WTC11 (cell line): ENCODE measurements at regions not wholly inside any gene's neighbourhood (a gene's known extent, or its start where the extent isn't known, plus 50 kb on each side); places are given as distances from the start of the nearest gene placed in this dataset.

Experiments used
- ATAC-seq: fragments of 200-7000 bp; cut with Tn5 transposase; 2 replicates; pipeline ENCODE4 v1.10.0; 2021; ENCODE audit warnings: mild to moderate bottlenecking, moderate library complexity
- CTCF ChIA-PET: fragments of 300-600 bp; sonication (Branson Sonifier 250); formaldehyde crosslinking; loops from one replicate; lab custom pipeline; 2021; ENCODE audit warnings: antibody characterized with exemption; lab: Charles Lee
- POLR2A ChIA-PET: fragments of 350-600 bp; sonication (Branson Sonifier 250); formaldehyde crosslinking; loops from one replicate; lab custom pipeline; 2021; ENCODE audit warnings: antibody characterized with exemption; lab: Charles Lee
- DNase-seq: peaks from one replicate; pipeline ENCODE4 v3.0.0; 2021; ENCODE audit warnings: low spot score
- H3K27ac Mint-ChIP-seq: 2 replicates; pipeline ENCODE4 v1.8.0; 2021; ENCODE audit warnings: mixed read lengths
- H3K27me3 Mint-ChIP-seq: 2 replicates; pipeline ENCODE4 v1.8.0; 2021; ENCODE audit warnings: low read depth, mild to moderate bottlenecking, moderate library complexity, mixed read lengths
- H3K36me3 Mint-ChIP-seq: 2 replicates; pipeline ENCODE4 v1.8.0; 2021; ENCODE audit warnings: mixed read lengths
- H3K4me1 Mint-ChIP-seq: 2 replicates; pipeline ENCODE4 v1.8.0; 2022; ENCODE audit warnings: mixed read lengths
- H3K4me3 Mint-ChIP-seq: 2 replicates; pipeline ENCODE4 v1.8.0; 2021; ENCODE audit warnings: mild to moderate bottlenecking, moderate library complexity, mixed read lengths
- H3K9me3 Mint-ChIP-seq: 2 replicates; pipeline ENCODE4 v1.8.0; 2021; ENCODE audit warnings: mixed read lengths
- CBFB ChIP-seq: sonication (generic); formaldehyde crosslinking; IDR thresholded peaks from 2 replicates; pipeline ENCODE4 v1.8.1; 2022; ENCODE audit warnings: mild to moderate bottlenecking, low read depth, missing genetic modification reagents
- ESRRA ChIP-seq: sonication (generic); formaldehyde crosslinking; IDR thresholded peaks from 2 replicates; pipeline ENCODE4 v1.8.1; 2022; ENCODE audit warnings: mild to moderate bottlenecking, missing genetic modification reagents, borderline replicate concordance
- HMGA2 ChIP-seq: fragments of 250-450 bp; sonication (Bioruptor Pico); IDR thresholded peaks from 2 replicates; pipeline ENCODE4 v1.4.0; 2021; ENCODE audit warnings: mild to moderate bottlenecking, moderate library complexity
- JAZF1 ChIP-seq: fragments of 250-450 bp; sonication (Bioruptor Pico); IDR thresholded peaks from 2 replicates; pipeline ENCODE4 v1.9.0; 2021; ENCODE audit warnings: moderate library complexity, mild to moderate bottlenecking, inconsistent platforms
- JUN ChIP-seq: sonication (generic); formaldehyde crosslinking; IDR thresholded peaks from 2 replicates; pipeline ENCODE4 v1.8.0; 2023; ENCODE audit warnings: mild to moderate bottlenecking, missing genetic modification reagents
- KAT7 ChIP-seq: sonication (generic); formaldehyde crosslinking; IDR thresholded peaks from 2 replicates; pipeline ENCODE4 v1.8.1; 2023; ENCODE audit warnings: missing genetic modification reagents, mild to moderate bottlenecking, borderline replicate concordance
- MXD4 ChIP-seq: fragments of 250-450 bp; sonication (Bioruptor Pico); IDR thresholded peaks from 2 replicates; pipeline ENCODE4 v1.8.0; 2021; ENCODE audit warnings: mild to moderate bottlenecking, moderate library complexity, borderline replicate concordance
- MYBL2 ChIP-seq: sonication (generic); formaldehyde crosslinking; IDR thresholded peaks from 2 replicates; pipeline ENCODE4 v1.8.1; 2023; ENCODE audit warnings: mild to moderate bottlenecking, moderate library complexity, missing genetic modification reagents
- NFATC4 ChIP-seq: fragments of 250-450 bp; sonication (Bioruptor Pico); IDR thresholded peaks from 2 replicates; pipeline ENCODE4 v1.9.0; 2021; ENCODE audit warnings: mild to moderate bottlenecking
- NR2C2 ChIP-seq: sonication (generic); formaldehyde crosslinking; IDR thresholded peaks from 2 replicates; pipeline ENCODE4 v1.8.0; 2022; ENCODE audit warnings: mild to moderate bottlenecking, missing genetic modification reagents
- RORB ChIP-seq: fragments of 250-450 bp; sonication (Bioruptor Pico); IDR thresholded peaks from 2 replicates; pipeline ENCODE4 v1.9.0; 2021; ENCODE audit warnings: mild to moderate bottlenecking
- ZNF219 ChIP-seq: sonication (generic); formaldehyde crosslinking; IDR thresholded peaks from 2 replicates; pipeline ENCODE4 v1.8.0; 2023; ENCODE audit warnings: missing genetic modification reagents, mild to moderate bottlenecking, borderline replicate concordance
- ZNF423 ChIP-seq: fragments of 250-450 bp; sonication (Bioruptor Pico); IDR thresholded peaks from 2 replicates; pipeline ENCODE4 v2.1.2; 2022; ENCODE audit warnings: mild to moderate bottlenecking, moderate library complexity
- TF ChIP-seq, protein P1 (sequence below): fragments of 250-450 bp; sonication (Bioruptor Pico); IDR thresholded peaks from 2 replicates; pipeline ENCODE4 v1.9.0; 2021; ENCODE audit warnings: mild to moderate bottlenecking, borderline replicate concordance
- TF ChIP-seq, protein P2 (sequence below): sonication (generic); formaldehyde crosslinking; IDR thresholded peaks from 2 replicates; pipeline ENCODE4 v1.8.0; 2022; ENCODE audit warnings: missing genetic modification reagents
- TF ChIP-seq, protein P3 (sequence below): fragments of 250-450 bp; sonication (Bioruptor Pico); IDR thresholded peaks from 2 replicates; pipeline ENCODE4 v1.9.0; 2021; ENCODE audit warnings: mild to moderate bottlenecking
- TF ChIP-seq, protein P4 (sequence below): sonication (generic); formaldehyde crosslinking; IDR thresholded peaks from 2 replicates; pipeline ENCODE4 v1.8.0; 2023; ENCODE audit warnings: mild to moderate bottlenecking, missing genetic modification reagents
- TF ChIP-seq, protein P5 (sequence below): sonication (generic); formaldehyde crosslinking; IDR thresholded peaks from 2 replicates; pipeline ENCODE4 v1.8.1; 2023; ENCODE audit warnings: mild to moderate bottlenecking, missing genetic modification reagents, moderate library complexity
- TF ChIP-seq, protein P6 (sequence below): sonication (generic); formaldehyde crosslinking; IDR thresholded peaks from 2 replicates; pipeline ENCODE4 v1.8.0; 2023; ENCODE audit warnings: missing genetic modification reagents, mild to moderate bottlenecking, borderline replicate concordance
- TF ChIP-seq, protein P7 (sequence below): sonication (generic); formaldehyde crosslinking; IDR thresholded peaks from 2 replicates; pipeline ENCODE4 v1.8.1; 2022; ENCODE audit warnings: mild to moderate bottlenecking, moderate library complexity, missing genetic modification reagents

DNA sequence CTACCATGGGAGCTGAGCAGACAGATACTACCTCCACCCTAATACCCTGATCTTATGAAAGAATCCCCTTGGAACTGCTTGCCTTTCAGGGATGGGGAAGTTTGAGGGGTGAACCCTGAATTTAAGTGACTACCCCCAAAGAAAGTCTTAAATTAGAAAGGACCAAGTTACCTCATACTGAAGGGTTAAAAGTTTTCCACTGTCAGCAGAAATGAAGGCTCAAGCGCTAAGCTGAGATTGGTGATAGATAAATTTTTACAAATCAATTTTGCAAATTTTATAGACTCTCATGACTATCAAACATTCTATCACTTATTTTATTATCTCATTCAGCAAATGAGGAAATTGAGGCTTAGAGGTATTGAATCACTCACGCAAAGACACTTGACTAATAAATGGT is 233.2 kb upstream of the THSD7B start:
- no peak for ATAC-seq
- no peaks in the 10 kb centered on the region for H3K4me1 Mint-ChIP-seq
- POLR2A ChIA-PET = no interaction called here
- CTCF ChIA-PET = no interaction called here
- peaks cover 7% of the 10 kb centered on the region for H3K9me3 Mint-ChIP-seq
- DNase-seq = no peak
- no peak for TF ChIP-seq ZNF219 (CRISPR knock-in tag)
- no peak for TF ChIP-seq JAZF1 (CRISPR knock-in tag)
- TF ChIP-seq ZNF423 (CRISPR knock-in tag) = no peak
- TF ChIP-seq, protein P1, sequence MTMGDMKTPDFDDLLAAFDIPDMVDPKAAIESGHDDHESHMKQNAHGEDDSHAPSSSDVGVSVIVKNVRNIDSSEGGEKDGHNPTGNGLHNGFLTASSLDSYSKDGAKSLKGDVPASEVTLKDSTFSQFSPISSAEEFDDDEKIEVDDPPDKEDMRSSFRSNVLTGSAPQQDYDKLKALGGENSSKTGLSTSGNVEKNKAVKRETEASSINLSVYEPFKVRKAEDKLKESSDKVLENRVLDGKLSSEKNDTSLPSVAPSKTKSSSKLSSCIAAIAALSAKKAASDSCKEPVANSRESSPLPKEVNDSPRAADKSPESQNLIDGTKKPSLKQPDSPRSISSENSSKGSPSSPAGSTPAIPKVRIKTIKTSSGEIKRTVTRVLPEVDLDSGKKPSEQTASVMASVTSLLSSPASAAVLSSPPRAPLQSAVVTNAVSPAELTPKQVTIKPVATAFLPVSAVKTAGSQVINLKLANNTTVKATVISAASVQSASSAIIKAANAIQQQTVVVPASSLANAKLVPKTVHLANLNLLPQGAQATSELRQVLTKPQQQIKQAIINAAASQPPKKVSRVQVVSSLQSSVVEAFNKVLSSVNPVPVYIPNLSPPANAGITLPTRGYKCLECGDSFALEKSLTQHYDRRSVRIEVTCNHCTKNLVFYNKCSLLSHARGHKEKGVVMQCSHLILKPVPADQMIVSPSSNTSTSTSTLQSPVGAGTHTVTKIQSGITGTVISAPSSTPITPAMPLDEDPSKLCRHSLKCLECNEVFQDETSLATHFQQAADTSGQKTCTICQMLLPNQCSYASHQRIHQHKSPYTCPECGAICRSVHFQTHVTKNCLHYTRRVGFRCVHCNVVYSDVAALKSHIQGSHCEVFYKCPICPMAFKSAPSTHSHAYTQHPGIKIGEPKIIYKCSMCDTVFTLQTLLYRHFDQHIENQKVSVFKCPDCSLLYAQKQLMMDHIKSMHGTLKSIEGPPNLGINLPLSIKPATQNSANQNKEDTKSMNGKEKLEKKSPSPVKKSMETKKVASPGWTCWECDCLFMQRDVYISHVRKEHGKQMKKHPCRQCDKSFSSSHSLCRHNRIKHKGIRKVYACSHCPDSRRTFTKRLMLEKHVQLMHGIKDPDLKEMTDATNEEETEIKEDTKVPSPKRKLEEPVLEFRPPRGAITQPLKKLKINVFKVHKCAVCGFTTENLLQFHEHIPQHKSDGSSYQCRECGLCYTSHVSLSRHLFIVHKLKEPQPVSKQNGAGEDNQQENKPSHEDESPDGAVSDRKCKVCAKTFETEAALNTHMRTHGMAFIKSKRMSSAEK (CRISPR knock-in tag) = no peak
- TF ChIP-seq, protein P2, sequence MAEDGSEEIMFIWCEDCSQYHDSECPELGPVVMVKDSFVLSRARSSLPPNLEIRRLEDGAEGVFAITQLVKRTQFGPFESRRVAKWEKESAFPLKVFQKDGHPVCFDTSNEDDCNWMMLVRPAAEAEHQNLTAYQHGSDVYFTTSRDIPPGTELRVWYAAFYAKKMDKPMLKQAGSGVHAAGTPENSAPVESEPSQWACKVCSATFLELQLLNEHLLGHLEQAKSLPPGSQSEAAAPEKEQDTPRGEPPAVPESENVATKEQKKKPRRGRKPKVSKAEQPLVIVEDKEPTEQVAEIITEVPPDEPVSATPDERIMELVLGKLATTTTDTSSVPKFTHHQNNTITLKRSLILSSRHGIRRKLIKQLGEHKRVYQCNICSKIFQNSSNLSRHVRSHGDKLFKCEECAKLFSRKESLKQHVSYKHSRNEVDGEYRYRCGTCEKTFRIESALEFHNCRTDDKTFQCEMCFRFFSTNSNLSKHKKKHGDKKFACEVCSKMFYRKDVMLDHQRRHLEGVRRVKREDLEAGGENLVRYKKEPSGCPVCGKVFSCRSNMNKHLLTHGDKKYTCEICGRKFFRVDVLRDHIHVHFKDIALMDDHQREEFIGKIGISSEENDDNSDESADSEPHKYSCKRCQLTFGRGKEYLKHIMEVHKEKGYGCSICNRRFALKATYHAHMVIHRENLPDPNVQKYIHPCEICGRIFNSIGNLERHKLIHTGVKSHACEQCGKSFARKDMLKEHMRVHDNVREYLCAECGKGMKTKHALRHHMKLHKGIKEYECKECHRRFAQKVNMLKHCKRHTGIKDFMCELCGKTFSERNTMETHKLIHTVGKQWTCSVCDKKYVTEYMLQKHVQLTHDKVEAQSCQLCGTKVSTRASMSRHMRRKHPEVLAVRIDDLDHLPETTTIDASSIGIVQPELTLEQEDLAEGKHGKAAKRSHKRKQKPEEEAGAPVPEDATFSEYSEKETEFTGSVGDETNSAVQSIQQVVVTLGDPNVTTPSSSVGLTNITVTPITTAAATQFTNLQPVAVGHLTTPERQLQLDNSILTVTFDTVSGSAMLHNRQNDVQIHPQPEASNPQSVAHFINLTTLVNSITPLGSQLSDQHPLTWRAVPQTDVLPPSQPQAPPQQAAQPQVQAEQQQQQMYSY (CRISPR knock-in tag) = no peak
- TF ChIP-seq KAT7 (CRISPR knock-in tag) = no peak
- TF ChIP-seq JUN (CRISPR knock-in tag) = no peak
- TF ChIP-seq, protein P3, sequence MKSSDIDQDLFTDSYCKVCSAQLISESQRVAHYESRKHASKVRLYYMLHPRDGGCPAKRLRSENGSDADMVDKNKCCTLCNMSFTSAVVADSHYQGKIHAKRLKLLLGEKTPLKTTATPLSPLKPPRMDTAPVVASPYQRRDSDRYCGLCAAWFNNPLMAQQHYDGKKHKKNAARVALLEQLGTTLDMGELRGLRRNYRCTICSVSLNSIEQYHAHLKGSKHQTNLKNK = no peak
- no peak for TF ChIP-seq MXD4 (CRISPR knock-in tag)
- TF ChIP-seq, protein P4, sequence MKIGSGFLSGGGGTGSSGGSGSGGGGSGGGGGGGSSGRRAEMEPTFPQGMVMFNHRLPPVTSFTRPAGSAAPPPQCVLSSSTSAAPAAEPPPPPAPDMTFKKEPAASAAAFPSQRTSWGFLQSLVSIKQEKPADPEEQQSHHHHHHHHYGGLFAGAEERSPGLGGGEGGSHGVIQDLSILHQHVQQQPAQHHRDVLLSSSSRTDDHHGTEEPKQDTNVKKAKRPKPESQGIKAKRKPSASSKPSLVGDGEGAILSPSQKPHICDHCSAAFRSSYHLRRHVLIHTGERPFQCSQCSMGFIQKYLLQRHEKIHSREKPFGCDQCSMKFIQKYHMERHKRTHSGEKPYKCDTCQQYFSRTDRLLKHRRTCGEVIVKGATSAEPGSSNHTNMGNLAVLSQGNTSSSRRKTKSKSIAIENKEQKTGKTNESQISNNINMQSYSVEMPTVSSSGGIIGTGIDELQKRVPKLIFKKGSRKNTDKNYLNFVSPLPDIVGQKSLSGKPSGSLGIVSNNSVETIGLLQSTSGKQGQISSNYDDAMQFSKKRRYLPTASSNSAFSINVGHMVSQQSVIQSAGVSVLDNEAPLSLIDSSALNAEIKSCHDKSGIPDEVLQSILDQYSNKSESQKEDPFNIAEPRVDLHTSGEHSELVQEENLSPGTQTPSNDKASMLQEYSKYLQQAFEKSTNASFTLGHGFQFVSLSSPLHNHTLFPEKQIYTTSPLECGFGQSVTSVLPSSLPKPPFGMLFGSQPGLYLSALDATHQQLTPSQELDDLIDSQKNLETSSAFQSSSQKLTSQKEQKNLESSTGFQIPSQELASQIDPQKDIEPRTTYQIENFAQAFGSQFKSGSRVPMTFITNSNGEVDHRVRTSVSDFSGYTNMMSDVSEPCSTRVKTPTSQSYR = no peak
- no peak for TF ChIP-seq ESRRA (CRISPR knock-in tag)
- TF ChIP-seq RORB (CRISPR knock-in tag) = no peak
- TF ChIP-seq CBFB (CRISPR knock-in tag) = no peak
- TF ChIP-seq NFATC4 = no peak
- TF ChIP-seq, protein P5, sequence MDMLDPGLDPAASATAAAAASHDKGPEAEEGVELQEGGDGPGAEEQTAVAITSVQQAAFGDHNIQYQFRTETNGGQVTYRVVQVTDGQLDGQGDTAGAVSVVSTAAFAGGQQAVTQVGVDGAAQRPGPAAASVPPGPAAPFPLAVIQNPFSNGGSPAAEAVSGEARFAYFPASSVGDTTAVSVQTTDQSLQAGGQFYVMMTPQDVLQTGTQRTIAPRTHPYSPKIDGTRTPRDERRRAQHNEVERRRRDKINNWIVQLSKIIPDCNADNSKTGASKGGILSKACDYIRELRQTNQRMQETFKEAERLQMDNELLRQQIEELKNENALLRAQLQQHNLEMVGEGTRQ (CRISPR knock-in tag) = no peak
- TF ChIP-seq NR2C2 (CRISPR knock-in tag) = no peak
- no peak for TF ChIP-seq MYBL2
- TF ChIP-seq, protein P6, sequence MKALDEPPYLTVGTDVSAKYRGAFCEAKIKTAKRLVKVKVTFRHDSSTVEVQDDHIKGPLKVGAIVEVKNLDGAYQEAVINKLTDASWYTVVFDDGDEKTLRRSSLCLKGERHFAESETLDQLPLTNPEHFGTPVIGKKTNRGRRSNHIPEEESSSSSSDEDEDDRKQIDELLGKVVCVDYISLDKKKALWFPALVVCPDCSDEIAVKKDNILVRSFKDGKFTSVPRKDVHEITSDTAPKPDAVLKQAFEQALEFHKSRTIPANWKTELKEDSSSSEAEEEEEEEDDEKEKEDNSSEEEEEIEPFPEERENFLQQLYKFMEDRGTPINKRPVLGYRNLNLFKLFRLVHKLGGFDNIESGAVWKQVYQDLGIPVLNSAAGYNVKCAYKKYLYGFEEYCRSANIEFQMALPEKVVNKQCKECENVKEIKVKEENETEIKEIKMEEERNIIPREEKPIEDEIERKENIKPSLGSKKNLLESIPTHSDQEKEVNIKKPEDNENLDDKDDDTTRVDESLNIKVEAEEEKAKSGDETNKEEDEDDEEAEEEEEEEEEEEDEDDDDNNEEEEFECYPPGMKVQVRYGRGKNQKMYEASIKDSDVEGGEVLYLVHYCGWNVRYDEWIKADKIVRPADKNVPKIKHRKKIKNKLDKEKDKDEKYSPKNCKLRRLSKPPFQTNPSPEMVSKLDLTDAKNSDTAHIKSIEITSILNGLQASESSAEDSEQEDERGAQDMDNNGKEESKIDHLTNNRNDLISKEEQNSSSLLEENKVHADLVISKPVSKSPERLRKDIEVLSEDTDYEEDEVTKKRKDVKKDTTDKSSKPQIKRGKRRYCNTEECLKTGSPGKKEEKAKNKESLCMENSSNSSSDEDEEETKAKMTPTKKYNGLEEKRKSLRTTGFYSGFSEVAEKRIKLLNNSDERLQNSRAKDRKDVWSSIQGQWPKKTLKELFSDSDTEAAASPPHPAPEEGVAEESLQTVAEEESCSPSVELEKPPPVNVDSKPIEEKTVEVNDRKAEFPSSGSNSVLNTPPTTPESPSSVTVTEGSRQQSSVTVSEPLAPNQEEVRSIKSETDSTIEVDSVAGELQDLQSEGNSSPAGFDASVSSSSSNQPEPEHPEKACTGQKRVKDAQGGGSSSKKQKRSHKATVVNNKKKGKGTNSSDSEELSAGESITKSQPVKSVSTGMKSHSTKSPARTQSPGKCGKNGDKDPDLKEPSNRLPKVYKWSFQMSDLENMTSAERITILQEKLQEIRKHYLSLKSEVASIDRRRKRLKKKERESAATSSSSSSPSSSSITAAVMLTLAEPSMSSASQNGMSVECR (CRISPR knock-in tag) = no peak
- TF ChIP-seq HMGA2 = no peak
- TF ChIP-seq, protein P7, sequence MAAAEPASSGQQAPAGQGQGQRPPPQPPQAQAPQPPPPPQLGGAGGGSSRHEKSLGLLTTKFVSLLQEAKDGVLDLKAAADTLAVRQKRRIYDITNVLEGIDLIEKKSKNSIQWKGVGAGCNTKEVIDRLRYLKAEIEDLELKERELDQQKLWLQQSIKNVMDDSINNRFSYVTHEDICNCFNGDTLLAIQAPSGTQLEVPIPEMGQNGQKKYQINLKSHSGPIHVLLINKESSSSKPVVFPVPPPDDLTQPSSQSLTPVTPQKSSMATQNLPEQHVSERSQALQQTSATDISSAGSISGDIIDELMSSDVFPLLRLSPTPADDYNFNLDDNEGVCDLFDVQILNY (CRISPR knock-in tag) = no peak
- no peak overlapping the region for H3K4me3 Mint-ChIP-seq
- H3K27ac Mint-ChIP-seq = no peak overlapping the region
- H3K36me3 Mint-ChIP-seq = no peaks in the 10 kb centered on the region
- no peaks in the 10 kb centered on the region; the same call in 1 of the 2 replicates for H3K27me3 Mint-ChIP-seq
